ENCODE measurements at regions not wholly inside any gene's neighbourhood (a gene's known extent, or its start where the extent isn't known, plus 50 kb on each side); places are given as distances from the start of the nearest gene placed in this dataset.

DNA sequence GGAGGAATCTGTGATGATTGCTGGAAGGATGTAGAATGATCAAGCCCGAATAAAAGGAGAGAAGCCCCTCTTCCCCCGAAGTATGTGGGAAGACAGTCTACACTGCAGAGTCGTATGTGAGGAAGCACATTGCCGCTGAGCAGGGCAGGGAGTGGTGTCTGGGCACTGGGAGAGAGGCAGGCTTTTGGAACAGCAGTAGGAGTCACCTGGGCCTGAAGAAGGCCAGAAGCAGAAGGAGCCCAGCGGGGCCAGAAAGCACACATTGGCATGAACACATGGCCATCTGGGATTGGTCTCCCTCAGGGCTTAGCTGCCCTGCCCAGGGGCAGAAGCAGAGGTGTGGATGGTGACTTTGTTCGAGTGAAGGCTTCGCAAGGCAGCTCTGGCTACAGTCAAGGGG lies 162.8 kb downstream of the ERCC6L2 start:
- DNase-seq (ENCODE audit: low read depth, low spot score), result no peak

DNA sequence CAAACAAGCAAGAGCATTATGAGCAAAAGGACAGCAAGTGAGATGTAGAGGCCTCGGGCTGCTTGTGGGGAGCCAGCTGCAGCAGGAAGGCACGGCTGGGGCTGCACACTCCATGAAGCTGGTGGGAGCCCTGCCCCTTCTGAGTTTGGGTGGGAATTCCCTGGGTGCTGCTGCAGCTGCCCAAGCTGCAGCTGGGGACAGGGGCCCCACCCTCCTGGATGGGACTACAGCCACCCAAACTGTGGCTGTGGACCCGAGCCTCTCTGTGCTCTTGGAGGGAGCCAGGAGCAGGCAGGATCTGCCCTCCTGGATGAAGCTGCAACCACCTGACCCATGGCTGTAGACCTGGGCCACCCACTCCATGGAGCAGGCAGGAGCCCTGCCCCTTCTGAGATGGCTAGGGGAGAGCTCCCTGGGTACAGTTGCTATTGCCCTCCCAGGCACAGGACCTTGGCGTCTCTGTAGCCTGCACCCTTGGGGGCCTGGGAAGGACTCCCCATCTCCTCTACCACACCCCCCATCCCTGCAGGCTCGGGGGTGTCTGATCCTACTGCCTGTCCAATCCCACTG lies 159.1 kb downstream of the ERCC6L2 start:
- no peak for DNase-seq (ENCODE audit: low read depth, low spot score)

DNA sequence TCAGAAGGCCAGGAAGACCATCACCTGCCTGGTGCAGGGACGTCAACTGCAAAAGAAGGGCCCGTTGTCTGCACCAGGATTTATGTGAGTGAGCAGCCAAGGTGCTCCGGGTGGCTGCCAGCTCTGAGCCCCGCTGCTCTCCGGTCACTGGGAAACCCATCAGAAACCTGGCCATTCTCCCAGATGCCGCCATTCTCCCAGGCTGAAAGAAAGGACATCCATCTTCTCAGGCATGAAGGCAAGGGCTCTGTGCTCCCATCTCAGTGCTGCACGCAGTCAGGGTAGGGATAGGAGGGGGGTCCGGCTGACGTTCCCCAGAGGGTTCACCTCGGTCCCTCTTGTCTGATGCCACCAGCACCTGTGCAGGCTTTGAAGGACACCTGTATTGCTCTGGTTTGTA lies 158.4 kb downstream of the ERCC6L2 start:
- DNase-seq (ENCODE audit: low read depth, low spot score), result no peak

DNA sequence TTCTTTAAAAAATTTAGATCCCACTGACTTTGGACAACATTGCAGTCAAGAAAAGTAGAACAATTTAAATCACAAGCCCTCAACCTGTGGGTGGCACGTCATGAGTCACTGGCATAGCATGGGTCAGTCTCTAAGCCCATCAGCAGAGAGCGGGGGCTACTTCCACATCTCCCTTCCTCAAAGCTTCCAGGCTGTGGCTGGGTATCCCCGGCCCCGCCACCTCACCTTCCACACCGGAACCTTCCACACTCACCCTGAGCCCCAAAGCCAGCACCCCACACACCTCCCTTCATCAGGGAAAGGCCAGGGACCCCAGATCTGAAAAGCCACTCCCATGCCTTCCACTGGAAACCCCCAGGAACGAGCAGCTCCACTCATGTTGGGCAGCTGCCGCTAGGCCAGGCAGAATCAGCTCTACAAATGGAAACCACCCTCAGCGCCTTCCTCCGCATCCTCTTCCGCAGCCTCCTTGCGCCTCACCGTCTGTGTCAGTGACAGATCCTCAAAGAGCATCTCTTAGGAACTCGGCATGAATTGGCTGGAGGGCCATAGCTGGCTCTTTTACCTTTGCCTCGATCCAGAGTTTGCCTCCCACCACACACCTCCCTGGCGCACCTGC lies 156.5 kb downstream of the ERCC6L2 start:
- no peak for DNase-seq (ENCODE audit: low read depth, low spot score)

DNA sequence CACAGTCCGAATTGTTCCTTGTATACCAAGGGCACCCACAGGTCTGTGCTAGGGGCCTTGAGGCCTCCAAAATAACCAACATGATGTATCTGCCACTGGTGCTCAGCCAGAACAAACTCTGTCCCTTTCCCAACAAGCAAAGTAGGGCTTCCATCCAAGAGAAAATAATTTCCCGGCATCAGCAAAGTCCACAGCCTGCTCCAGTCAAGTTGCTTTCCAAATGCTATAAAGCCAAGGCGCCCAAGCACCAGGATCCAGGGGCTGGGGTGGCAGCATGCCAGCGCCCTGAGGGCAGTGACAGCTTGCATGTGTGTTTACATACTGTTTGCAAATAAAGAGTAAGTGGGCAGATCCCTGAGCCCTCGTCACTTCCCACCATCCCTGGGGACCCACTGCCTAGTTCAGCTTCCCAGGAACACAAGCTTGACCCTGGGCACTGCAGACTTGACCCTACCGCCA lies 155.9 kb downstream of the ERCC6L2 start:
- DNase-seq (ENCODE audit: low read depth, low spot score), result no peak

DNA sequence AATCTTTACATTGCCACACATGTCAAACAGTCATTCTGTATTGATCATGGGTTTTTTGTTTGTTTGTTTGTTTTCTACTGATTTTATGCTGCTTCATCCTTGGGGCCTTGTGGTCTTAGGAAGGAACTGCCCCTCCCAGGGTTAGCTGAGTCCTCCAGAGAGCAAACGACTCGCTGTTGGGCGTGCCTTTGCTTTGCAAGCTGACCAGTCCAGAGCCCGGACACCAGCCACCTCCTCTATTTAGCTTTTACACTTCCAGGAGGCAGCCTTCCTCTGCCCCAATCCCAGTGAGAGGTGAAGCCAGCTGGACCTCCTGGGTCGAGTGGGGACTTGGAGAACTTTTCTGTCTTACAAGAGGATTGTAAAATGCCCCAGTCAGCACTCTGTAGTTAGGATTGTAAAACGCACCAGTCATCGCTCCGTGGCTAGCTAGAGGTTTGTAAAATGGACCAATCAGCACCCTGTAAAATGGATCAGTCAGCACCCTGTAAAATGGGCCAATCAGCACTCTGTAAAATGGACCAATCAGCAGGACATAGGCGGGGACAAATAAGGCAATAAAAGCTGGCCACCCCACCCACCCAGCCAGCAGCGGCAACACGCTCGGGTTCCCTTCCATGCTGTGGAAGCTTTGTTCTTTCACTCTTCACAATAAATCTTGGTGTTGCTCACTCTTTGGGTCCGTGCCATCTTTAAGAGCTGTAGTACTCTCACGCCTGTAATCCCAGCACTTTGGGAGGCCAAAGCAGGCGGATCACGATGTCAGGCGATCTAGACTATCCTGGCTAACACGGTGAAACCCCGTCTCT lies 154.4 kb downstream of the ERCC6L2 start:
- DNase-seq (ENCODE audit: low read depth, low spot score), result no peak

DNA sequence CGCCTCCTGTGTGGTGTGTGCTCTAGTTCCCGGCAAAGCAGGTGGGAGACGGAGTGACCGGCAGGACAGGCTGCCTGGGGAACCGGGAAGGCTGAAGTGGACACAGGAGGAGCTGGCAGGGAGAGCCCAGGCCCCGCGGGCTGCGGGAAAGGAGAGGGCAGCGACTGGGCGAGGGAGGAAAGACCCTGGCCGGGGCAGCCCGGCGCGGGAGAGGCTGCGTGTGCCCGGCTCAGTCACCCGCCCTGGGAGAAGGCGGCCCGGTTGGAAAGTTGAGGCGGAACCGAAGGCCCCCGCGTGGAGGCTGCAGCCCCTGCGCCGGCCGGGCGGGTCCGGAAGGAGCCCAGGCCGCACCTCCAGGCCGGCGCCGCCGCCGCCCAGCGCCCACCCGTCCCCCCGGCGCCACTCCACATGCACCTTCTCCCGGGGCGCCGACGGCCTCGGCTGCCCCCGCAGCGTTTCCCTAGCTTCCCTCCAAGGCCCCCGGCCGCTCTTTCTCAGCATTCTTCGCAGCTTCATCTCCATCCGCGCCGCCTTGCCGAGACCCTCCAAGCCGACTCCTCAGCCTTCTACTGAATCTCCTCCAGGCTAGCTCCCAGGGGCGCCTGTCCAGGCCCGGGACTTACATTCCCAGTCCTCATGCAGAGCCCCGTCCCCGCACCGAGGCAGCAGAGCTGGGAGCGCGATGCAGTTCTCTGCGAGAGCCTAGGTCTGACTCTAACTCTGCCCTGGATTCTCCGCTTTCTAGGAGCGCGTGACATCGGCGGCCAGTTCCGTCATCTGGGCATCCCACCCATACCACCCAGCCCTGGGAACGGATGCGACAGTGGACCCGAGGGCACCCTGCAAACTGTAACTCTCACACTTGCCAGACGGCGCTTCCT lies 152.0 kb downstream of the ERCC6L2 start:
- DNase-seq (ENCODE audit: low read depth, low spot score), result no peak

DNA sequence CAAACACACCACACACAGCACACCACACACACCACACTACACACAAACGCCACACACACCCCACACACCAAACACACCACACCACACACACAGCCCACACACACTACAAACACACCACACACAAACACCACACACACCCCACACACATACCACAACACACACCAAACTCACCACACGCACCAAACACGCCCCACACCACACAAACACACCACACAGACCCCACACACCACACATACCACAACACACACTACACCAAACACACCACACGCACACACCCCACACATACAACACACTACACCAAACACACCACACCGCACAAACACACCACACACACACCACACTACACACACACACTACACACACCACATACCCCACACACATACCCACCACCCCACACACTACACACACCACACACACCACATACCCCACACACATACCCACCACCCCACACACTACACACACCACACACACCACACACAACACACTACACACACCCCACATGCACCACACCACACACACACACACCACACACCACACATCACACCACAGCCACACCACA lies 151.2 kb downstream of the ERCC6L2 start:
- DNase-seq (ENCODE audit: low read depth, low spot score), result no peak

DNA sequence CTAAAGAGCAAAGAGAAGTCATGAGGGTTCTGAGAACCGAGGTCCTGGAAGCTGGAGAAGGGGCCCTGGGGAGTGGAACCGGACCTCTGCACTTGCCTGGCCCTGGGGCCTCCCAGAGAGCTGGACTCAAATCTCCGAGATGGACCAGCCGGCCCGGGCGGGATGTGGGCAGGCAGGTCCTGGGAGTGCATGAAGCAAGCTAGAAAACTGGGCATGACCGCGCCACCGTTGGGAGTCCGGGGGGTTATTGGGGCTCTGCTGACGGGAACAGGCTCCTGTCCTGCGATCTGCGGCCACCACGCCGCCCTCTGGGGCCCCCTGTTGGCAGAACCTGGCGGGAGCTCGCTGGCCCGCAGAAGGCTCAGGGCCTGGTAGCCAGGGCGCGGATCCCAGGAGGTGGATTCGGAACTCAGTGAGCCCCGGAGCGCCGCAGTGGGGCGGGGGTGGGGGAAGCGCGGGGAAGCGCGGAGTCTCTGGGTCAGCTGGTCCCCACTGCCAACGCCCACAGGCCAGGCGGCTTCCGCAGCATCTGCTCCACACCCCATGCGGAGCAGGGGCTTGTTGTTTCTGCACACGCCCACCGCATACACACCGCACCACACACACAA lies 150.6 kb downstream of the ERCC6L2 start:
- no peak for DNase-seq (ENCODE audit: low read depth, low spot score)

DNA sequence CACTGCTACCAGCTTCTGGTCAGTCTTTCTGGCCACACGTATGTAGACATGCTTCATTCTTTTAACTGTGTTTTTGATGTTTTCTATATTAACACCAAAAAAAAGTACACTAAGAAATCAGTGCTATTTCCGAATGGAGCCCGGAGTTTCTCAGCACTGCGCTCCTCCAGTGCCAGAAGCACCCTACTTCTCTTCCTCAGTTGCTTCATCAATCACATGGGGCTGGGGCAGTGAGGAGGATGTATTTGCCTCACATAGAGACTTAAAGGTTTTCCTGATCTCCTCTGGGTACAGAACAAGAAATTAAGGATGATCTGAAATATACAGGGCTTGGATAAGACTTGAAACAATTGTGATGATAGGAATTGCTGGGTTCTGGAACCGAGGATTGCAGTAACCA lies 148.0 kb downstream of the ERCC6L2 start:
- no peak for DNase-seq (ENCODE audit: low read depth, low spot score)

DNA sequence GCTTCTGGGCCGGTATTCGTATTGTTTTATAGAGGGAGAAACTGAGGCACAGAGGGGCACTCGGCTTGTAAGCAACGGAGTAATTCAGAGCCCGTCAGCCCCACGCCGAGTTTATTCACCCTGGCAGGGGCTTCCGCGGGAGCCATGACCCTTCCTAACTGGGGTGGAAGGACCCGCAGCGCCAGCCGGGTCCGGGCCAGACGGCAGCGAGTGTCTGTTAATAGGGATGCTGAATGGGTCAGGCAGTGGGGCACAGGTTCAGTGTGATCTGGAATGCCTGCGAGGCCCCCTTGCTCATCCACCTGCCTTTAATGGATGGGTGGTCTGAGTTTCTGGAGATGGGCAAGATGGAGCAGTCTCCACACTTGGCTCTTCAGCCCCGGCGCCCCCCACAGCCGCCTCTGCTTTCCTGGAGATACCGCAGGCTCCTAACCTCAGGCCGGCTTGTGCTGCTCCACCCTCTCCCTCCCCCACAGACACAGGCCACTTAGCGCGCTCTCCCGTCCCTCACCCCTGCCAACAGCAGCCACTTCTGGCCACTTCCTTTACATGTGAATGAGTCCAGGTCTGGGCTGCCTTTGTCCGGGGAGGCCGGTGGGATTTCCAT lies 147.1 kb downstream of the ERCC6L2 start:
- no peak for DNase-seq (ENCODE audit: low read depth, low spot score)

DNA sequence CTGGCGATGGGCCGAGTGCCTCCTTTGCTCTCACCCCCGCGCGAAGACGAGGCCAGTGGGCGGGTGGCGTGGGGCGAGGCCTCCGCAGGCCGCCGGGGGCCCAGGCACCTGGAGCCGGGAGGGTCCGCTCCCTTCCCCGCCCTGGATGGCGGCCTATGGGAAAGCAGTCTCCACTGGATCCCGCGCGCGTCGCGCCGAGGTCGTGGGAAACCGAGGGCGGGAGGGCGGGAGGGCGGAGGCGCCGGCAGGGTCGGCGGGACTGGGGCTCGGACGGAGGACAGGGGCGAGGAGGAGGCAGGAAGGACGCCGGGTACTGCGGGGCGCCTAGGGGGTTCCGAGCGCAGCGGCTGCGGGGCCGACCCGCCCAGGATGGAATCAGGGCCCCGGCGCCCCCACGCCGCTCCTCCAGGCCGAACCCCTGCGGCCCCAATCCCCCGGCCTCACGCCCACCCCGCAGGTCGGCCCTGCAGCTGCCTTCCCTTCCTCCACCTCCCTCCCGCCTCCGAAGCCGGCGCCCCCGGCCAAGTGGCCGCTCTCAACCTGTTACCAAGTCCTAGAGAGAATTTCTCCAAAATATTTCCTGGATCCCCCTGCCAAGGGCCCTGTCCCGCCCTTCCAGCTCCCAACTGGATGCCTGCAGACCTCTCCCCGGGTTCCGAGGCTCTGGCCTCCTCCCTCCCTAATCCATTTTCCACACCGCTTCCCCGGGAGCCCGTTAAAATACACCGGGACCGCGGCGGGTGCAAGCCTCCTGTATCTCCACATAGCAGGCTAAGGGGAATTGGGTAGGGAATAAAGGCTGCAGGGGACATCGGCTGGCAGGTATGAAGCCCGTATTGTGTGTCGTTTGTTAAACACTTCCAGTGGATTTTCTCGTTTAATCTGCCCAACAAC lies 146.3 kb downstream of the ERCC6L2 start:
- no peak for DNase-seq (ENCODE audit: low read depth, low spot score)

DNA sequence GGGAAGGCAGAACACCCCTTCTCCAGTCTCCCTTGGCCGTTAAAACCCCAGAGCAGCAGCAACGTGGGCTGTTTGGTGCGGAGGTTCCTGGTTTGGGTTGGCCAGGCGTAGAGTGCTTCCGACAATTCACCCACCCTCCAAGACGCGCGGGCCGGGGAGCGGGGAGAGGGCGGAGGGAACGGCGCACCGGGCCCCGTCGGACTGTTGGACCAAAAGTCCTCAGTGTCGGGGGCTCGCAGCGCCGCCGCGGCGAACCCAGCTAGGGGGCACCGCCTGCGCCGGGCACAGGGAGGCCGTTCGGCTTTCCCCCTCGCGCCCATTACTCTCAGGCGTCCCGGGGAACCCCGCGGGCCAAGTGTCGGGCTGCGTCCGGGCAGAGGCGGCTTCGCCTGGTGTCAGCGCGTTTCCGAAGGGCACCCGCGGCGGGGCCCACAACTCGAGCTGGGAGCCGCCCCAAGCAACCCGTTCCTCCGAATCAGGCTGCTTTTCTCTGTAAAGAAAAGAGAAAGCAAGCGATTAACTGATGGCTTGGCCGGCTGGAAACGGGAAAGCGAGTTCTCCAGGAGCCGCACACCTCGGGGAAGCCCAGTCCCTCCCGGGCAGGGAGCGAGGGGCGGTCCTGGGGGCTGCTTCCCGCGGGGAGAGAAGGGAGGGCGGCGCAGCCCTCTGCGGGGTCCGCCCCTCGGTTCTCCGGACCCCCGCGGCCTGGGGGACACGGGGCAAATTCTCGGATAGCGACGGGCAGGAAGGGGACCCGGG lies 145.5 kb downstream of the ERCC6L2 start:
- no peak for DNase-seq (ENCODE audit: low read depth, low spot score)

DNA sequence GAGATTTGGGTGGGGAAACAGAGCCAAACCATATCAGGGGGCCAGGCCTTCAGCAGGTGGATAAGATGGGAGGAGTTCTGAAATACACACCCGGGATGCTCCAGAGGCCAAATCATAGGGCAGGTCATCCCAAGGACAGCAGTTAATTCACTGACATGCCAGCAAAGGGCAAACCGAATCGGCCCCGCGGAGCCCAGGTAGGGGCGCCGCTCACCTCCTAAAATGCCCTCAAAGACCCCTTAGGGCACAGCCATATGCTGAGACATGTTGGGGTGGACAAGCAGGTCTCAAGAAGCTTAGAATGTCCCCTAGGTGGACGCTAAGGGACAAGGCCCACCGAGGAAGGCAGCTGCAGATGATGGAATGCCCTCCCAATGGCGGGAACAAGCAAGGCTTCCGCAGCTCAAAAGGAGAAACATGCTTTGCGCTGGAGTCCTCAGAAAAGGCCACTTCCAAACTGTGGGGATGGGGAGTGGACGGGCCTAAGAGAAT lies 144.9 kb downstream of the ERCC6L2 start:
- no peak for DNase-seq (ENCODE audit: low read depth, low spot score)

Measured in activated naive CD8-positive, alpha-beta T cell treated with anti-CD3 and anti-CD28 coated beads, Interleukin-2, amount 50 U/mL, for 16 hours (primary cell).